Left renal cortex interstitium (tissue), 4 donors: ENCODE measurements at regions not wholly inside any gene's neighbourhood (a gene's known extent, or its start where the extent isn't known, plus 50 kb on each side); places are given as distances from the start of the nearest gene placed in this dataset.

Experiments
- DNase-seq, 4 donors: peaks; one replicate each; pipeline ENCODE4 v3.0.0-alpha.2; 2013; ENCODE audit warnings: low read depth in 4 of 4, low spot score in 2 of 4, missing footprints in 1 of 4

DNA sequence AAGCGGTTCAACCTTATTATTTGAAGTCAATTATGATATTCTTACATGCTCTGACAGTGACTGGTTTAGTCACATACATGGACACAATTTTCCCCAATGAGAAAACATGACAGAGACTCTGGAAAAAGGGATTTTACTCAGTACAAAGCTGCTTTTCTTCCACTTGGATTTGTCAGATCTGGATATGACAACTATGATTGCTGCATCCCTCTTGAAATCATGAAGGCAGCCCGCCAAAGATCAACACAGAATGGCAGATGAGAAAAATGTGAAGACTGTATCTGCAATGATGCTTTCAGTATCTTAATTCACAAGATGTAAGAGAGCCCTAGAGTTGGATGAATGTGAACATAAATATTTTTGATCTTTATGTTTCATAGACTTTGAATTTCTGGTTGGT is 439.6 kb downstream of the CDH8 start:
- no peak for DNase-seq

DNA sequence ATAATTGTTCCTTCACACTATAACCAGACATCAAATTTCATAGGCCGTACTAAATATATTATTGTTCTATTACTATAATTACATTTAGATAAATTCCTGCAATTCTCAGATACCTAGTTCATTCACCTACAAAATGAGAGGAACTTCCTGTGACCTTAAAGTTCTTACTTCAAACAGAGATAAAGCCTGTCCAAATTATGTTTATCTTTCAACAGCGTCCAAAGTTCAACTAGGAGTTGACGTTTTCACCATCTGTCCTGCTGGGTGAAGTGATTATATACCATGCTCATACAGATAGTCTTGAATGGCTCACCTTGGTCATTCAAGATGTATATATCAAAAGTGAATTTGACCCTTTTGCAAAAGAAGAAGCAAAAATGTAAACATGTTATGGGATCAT is 440.6 kb downstream of the CDH8 start:
- DNase-seq, result no peak

DNA sequence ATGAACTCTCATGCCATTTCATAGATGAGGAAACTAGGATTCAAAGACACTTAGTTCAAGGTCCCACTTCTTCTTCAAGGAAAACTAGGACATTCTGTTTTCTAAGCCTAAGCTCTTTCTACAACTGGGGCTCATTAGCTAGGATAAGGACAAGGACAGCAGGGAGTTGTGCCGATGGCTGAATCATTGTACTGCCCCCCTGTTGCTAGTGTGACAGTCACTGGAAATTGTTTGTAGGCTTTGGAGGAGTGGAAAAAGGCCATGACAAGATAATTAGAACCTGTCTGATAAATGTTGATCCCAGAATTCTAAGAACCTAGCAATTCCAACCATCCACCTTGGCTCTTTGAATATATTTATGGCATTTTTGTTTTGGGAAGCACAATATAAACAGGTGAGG is 445.7 kb downstream of the CDH8 start:
- DNase-seq, result no peak

DNA sequence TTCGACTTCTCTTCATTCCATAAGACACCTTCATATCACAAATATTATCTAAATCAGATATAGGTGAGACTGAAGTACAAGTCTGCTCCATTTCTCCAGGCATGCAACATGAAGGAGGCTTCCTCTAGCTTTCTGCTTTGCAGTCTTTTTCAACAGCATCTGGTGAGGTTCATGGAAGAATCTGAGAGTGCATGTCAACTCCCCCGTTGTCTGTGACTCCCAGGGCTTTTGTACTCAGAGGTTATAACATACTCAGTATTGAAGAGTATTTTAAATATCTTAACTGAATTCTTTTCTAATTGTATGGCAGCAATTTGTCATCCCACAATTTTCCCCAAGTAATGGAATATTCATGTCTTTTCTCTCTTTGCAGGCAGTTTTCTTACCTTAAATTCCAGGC is 448.7 kb downstream of the CDH8 start:
- no peak for DNase-seq

DNA sequence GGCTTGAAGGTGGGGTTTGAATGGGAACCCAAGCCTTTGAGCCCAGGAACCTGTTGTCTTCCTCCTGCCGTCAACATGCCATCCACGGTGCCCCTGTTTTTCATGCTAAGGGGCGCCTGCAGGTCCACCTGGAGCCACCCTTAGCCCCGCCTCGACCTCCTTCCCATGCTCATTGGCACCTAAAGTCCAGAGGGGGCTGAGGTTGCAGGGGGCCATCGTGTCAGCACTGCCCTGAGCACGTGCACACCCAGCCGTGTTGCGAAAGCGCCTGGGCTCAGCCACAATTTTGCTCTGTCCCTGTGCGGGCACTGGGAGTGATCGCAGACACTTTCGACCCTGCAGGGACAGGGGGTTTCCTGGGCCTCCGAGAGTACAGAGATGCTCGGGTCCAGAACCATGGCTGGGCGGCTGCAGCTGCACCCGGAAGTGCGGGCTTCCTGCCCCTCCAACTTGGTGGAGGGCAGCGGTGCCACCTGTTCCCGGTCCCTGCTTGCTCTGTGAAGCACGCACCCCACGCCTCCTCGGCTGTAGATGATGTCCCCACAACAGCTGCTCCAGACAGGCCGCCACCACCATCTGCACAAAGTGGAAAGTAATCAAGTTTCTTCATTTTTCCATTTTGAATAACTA is 454.7 kb downstream of the CDH8 start:
- no peak for DNase-seq

DNA sequence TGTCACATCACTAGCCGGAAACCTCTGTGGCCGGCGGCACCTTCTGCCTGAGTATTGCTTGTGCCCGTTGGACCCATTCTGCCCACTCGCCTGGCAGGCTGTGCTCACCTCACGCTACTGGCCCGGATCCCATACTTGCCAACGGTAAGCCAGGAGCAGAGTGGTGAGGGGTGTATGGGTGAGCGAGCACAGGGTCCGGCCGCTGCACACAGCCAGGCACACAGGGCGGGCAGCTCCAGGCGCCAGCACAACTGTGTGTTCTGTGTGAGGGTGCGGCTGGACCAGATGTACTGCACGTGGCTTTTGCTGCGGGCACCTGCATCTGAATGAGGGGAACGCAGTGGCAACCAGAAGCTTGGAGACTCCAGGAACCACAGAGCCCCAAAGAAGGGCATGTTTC is 455.7 kb downstream of the CDH8 start:
- DNase-seq, result no peak

DNA sequence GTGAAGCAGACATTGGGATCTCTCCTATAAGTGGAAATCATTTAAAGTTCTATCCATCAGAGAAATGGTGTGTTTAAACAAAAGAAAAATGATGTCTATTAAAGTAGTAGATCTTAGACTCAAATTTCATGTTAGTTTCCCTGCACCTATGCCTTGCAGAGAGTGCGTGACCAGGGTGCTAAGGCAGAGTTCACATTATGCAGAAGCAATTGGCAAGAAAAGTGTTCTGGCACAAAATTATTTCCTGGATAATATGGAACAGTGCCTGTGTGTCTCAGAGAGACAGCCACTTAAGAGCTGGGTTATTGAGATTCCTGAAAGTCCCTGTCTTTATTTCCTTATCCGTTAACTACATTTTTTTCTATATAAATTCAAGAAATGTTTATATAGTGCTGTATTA is 457.0 kb downstream of the CDH8 start:
- DNase-seq, result no peak

DNA sequence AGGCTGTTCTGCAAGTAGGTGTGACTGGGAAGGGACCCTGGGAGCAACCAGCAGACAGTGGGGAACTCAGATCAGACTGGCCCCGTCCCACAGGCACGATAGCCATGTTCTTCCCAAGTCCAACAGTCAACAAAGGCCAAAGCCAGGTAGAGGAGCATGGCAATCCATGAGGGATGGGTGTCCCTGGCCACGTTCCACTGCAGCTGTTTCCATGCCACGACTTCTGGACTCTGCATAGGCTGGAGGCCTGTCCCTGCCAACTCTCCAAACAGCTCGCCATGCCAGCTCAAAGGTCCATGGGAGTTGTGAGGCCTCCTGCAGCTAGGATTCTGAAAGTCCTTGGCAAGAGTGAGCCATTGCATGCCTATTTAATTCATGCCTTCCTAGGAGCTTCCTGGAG is 459.8 kb downstream of the CDH8 start:
- no peak for DNase-seq

DNA sequence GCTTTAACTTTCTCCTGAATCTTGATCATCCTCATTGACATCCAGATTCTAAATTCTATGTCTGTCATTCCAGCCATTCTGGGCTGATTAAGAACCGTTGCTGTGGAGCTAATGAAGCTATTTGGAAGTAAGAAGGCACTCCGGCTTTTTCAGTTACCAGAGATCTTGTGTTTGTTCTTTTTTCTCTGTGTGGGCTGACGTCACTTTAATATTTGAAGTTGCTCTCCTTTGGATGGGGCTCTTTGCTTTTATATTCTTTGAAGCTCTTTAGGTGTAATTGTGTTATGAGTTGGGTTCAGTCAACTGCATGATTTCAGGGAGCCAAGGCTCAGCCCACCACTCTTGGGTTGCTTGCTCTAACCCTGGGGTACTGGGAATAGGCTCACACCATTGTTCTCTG is 460.6 kb downstream of the CDH8 start:
- no peak for DNase-seq

DNA sequence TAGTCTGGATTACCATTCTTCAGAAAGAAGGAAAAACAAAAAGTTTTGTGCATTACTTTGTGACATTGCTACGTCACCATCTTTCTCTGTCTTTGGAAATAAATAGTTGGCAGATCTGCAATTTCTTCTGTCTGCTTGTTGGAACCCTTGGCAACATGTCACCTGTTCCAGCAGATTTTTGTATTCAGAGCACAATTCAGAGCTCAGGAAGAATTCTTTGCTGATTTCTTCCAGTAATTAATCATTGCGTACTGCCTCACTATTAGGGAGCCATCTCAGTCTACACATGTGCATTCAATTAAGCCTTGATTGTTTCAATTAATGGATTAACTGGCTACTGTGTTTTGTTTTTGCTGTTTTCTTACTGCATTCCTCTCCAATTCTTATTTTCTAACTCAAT is 467.2 kb downstream of the CDH8 start:
- DNase-seq, result no peak

DNA sequence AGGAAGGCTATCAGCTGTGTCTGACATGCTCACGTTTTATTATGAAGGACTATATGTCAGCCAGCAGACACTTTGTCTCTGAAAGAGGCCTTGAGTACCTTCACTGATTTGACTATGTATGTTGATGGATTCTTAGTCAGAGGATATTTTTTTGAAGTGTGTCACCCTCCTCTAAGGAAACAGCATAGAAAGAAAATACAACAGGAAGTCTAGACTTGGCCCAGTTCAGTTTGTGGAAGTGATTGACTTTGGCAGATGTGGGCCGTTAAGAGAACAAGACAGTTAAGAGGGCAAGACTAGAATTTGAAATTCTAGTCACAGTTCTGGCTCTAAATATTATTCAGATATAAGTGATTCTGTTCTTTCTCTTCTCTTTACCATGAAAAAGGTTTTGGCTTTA is 471.5 kb downstream of the CDH8 start:
- no peak for DNase-seq

DNA sequence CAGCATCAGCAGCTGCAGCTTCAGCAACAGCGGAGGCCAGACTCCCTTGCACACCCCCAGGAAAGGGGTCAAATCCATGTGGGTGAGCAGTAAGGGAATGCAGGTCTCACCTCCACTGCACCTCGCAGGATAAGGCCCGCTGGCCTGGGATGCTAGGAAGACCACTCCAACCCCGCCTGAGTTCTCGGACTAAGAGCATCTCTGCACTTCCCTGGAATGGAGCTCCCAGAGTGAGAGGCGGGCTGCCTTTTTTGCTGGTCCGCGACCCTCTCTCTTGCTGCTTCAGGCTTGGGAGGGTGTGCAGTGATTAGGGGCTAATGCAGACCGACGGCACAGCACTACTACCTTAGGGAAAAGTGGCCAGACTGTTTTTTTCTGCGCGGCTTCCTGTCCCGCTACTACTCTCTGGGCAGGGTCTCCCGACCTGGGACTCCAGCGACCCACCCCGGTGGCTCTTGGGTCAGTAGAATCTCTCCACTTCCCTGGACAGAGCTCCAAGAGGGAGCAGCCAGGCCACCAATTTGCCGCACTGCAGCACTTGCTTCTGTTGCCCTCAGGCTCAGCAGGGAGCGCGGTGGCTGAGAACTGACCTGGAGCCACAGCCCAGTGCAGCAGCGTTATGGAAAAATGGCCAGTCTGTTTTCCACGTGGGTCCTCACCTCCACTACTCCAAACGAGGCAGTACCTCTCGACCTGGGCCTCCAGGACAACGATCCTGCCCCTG is 480.4 kb downstream of the CDH8 start:
- no peak for DNase-seq

DNA sequence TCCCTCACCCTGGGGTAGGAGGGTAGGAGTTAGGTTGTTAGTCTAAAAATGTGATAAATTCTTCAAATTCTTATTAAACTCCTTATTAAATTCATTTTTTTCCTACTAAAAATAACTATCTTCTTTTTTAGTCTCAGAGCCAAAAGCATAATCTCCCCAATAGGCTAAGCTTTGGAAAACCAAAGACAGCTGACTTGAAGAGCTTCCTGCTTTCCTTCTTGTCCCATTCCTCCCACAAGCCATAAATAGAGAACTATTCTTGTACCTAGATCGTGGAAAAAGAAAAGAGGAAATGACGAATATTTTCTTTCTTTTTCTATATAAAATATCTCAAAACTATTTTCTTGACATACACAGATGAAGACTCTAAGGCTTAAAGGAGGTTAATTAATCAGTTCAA is 486.9 kb downstream of the CDH8 start:
- no peak for DNase-seq

DNA sequence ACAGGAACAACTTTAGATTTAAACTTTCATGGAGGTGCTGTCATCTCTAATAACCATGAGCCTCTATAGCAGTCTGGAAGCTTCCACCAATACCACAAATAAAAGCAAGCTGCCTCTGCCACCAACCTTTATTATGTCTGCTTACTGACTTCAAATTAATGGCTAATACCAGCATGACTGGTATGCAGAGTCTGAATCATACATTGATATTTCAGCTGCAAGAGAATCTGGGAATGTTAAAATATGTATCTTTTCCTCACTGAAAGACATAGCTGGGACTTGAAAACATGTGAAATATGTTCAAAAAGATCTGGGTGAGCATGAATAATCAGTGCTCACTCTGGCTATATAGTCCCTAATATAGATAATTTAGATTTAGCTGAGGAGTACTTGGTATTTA is 488.6 kb downstream of the CDH8 start:
- DNase-seq, result no peak

DNA sequence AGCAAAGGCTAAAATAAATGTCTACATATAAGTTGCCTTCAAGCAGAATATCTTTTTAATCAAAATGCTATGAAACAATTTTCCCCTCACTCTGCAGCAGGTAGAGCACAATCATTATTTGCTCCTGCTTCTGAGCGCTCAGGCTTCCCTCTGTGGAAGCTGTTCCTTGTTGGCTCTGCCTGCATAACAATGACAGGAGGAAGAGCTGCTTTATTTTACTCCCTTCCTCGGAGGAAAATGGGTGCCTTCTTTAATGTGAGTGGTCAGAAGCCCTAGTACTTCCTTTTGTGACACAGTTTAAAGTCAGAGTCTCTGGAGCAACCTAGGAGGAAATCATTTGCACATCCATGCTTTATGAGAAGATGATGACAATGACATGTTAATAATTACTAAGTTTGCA is 492.1 kb downstream of the CDH8 start:
- no peak for DNase-seq

DNA sequence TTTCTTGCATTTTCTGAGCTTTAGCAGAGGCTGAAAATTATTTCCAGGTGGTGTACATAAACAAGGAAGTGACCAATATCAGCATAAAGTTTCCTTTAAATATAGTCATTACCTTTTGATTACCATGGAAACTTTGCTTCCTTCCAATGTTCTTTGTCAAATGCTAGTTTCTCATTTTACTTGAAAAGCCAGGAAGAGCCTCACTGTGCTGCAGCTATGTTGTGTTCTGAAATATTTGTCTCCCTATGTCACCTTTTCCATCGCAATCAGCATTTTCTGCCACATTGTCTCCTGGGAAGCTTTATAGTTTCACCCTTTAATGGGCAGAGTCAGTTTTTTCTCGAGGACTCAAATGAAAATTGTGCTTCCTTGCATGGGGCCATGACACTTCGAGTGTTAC is 496.0 kb downstream of the CDH8 start:
- DNase-seq, result no peak

DNA sequence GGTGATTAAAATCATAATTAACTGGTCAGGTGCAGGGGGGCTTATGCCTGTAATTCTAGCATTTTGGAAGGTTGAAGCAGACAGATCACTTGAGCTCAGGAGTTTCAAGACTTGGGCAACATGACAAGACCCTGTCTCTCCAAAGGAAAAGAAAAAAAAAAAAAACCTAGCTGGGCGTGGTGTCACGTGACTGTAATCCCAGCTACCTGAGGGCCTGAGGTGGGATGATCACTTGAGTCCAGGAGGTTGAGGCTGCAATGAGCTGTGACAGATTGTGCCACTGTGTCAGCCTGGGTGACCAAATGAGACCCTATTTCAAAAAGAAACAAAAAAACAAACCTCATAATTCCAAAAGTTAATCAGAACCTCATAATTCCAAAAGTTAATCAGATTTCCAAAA is 505.5 kb downstream of the CDH8 start:
- DNase-seq, result no peak

DNA sequence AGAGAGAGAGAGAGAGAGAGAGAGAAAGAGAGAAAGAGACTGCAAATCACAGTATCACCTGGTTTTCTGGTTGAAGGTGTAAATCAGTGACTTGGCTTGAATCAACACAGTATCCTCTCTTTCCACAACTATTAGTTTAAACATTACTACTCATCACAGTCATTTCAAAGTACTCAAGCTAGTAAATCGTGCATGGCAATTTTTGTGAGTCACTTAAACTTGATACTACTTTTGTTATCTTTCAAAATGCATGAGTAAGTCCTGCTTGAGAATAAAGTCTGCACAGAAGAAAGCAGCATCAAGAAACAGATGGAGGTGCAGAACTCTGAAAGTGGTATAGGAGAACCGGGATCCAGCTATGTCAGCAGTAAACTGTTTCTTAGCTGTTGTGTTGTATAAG is 535.4 kb downstream of the CDH8 start:
- DNase-seq, result no peak

DNA sequence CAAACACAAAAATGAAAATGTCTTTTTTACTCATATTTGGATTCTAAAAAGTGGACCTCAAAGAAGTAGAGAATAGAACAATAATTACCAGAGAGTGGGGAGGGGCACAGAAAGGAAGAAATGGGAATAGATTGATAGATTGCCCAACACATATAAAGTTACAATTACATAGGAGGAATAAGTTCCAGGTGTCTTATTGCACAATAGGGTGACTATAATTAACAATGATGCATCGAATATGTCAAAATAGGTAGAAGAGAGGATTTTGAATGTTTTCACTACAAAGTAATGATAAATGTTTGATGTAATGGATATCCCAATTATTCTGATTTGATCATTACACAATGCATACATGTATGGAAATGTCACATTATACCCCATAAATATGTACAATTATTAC is 556.0 kb downstream of the CDH8 start:
- DNase-seq, result no peak

DNA sequence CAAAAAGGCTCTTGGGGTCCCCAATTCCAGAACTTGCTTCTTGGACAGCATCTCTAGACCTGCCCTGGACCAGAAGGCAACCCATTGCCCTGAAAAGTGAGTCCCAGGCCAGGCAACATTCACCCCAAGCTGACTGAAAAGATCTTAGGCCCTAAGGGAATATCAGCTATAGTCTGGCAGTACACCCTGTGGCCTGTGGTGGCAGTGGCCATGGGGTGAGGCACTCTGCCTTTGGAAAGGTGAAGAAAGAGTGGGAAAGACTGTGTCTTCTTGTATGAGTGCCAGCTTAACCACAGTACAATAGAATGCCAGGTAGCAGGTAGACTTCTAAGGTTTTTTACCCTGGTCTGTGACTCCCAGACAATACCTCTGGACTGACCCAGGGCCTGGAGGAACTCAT is 564.5 kb downstream of the CDH8 start:
- DNase-seq, result no peak

DNA sequence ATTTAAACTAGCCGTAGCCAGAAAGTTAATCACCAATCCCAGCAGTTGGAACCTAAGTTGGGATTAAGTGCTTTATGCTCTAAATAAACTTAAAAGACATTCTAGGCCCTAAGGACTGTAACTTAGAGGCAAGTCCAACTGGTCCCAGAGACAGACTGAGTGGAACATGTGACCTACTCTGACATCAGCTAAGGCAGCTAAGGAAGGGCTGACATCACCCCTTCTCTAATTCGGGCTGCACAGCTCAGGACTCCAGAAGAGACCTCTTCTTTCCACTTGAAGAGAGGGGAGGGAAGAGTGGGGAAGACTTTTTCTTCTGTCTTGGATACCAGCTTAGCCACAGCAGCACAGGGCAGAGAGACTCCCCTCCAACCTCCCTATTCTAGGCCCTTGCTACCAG is 565.2 kb downstream of the CDH8 start:
- DNase-seq, result no peak

DNA sequence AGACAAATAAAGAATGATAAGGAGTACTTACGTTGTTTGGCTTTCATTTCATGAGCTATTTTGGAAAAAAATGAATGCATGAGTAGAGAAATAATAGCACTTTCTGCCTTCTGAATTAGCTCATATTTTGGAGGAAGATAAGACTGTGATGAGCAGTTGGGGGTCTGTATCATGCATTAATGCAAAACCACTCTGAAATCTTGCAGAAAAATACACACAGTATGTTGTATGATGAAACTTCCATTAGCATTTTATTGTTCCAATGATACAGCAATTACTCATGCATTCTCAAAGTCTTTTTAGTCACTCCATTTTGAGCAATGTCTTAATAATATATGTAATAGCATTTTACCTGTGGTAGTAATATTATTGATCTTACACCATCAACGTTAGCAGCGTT is 571.0 kb downstream of the CDH8 start:
- no peak for DNase-seq

DNA sequence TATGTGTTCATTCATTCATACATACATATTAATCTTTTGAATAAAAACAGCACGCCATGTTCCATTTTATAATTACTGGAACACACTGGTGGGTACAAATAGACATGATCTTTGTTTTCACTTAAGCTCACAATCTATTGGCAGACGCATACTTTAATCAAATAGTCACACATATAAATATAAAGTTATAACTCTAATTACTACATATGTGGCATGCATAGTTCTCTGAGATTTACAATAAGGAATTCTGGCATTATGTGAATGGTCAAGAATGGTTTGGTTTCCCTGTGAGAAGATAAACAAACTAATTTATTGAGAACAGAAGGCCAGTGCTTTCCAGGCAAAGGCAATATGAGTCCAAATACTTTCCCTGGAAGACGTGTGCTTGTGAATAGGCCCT is 576.2 kb downstream of the CDH8 start:
- no peak for DNase-seq
